Ectodermal cell (in vitro differentiated cells): ENCODE measurements at regions not wholly inside any gene's neighbourhood (a gene's known extent, or its start where the extent isn't known, plus 50 kb on each side); places are given as distances from the start of the nearest gene placed in this dataset.

ENCODE experiments used
- H3K27ac ChIP-seq: 2 replicates; pipeline ENCODE4 v1.7.0; 2013; ENCODE audit warnings: mild to moderate bottlenecking, low read depth, low read length; ENCODE audit not compliant: insufficient read depth, poor library complexity, severe bottlenecking
- H3K27me3 ChIP-seq: 2 replicates; pipeline ENCODE4 v1.7.0; 2013; ENCODE audit warnings: mild to moderate bottlenecking, low read length; ENCODE audit not compliant: insufficient read depth, control insufficient read depth, poor library complexity, severe bottlenecking
- H3K36me3 ChIP-seq: one replicate; pipeline ENCODE4 v1.7.0; 2013; ENCODE audit warnings: low read length; ENCODE audit not compliant: control insufficient read depth, insufficient read depth
- H3K4me1 ChIP-seq: one replicate; pipeline ENCODE4 v1.7.0; 2013; ENCODE audit warnings: low read length; ENCODE audit not compliant: control insufficient read depth, insufficient read depth
- H3K4me3 ChIP-seq: 2 replicates; pipeline ENCODE4 v1.7.0; 2013; ENCODE audit warnings: low read depth, low read length, control low read depth; ENCODE audit not compliant: insufficient read depth
- H3K9me3 ChIP-seq: 2 replicates; pipeline ENCODE4 v1.7.0; 2013; ENCODE audit warnings: mild to moderate bottlenecking, low read length, moderate library complexity; ENCODE audit not compliant: control insufficient read depth
- WGBS, 2 experiments: methylation state at CpG; one replicate each; pipeline ENCODE4 v1.1.7; 2013; ENCODE audit warnings: missing lambda C conversion rate in 2 of 2; 5-methylcytosine and 5-hydroxymethylcytosine counted together

DNA sequence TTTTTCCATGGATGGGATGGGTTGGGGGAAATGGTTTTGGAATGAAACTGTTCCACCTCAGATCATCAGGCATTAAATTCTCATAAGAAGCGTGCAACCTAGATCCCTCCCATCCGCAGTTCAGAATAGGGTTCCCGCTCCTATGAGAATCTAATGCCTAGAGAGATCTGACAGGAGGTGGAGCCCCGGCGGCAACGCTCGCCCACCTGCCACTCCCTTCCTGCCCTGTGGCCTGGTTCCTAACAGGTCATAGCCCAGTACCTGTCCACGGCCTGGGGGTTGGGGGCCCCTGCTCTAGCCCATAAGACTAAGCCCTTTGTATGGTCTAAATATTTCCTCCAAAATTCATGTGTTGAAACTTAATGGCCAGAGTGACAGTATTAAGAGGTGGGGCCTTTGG, 92.3 kb upstream of the SALL4 start:
- H3K27me3 ChIP-seq = no peaks in the 10 kb centered on the region
- H3K4me1 ChIP-seq = peaks cover 8% of the 10 kb centered on the region
- no peak overlapping the region for H3K27ac ChIP-seq
- WGBS, 2 experiments = 86 to 89% methylated on average over 8 of the region's 8 CpGs
- no peaks in the 10 kb centered on the region for H3K9me3 ChIP-seq
- H3K36me3 ChIP-seq = no peaks in the 10 kb centered on the region
- H3K4me3 ChIP-seq = no peak overlapping the region

DNA sequence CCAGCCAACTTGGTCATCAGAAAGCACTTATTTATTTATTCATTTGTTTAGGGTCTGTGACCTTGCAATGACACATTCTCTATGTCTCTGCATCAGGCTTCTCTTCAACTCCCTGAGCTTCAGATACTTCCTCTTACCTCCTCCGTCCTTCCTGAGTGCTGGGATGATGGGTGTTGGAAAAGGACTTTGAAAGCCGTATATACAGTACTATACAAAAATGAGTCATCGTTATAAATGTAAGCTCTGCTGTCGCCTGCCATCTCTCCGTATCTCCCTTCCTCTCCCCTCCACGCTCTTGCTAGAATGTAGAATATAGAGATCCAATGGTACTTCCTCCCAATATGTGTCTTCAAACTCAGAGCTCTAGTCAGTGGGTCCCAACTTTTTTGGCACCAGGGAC, 91.9 kb upstream of the SALL4 start:
- no peak overlapping the region for H3K27ac ChIP-seq
- no peak overlapping the region for H3K4me3 ChIP-seq
- no peaks in the 10 kb centered on the region for H3K36me3 ChIP-seq
- H3K27me3 ChIP-seq = no peaks in the 10 kb centered on the region
- WGBS, 2 experiments = 94 to 100% methylated on average over 4 to 6 of the region's 6 CpGs
- H3K4me1 ChIP-seq = peaks cover 13% of the 10 kb centered on the region
- H3K9me3 ChIP-seq = no peaks in the 10 kb centered on the region

GRCh38 chr20:51893723-51894122, 91.4 kb upstream of the SALL4 start:
- Histone ChIP-seq H3K27ac (no peak overlapping the region), H3K4me1 (peaks cover 13% of the 10 kb centered on the region), H3K4me3 (no peak overlapping the region), H3K36me3 (no peaks in the 10 kb centered on the region), H3K27me3 (no peaks in the 10 kb centered on the region), H3K9me3 (no peaks in the 10 kb centered on the region)
- 88 to 95% methylated on average over 7 of the region's 7 CpGs for WGBS, 2 experiments

DNA sequence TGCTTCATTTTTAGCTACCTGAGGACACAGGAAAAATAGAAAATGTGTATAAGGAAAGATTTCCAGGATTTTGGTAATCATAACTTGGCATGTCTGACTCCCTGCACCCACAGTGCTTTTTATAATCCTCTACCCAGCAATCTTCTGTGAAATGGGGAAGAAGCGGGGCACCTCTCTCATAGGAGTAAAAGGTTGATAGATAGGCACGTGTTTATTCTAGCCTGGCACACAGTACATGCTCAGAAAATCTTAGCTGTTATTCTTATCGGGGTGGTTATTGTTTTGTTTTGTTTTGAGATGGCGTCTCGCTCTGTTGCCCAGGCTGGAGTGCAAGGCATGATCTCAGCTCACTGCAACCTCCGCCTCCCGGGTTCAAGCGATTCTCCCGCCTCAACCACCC, 87.7 kb upstream of the SALL4 start:
- 93 to 95% methylated on average over 9 of the region's 9 CpGs for WGBS, 2 experiments
- Histone ChIP-seq H3K27ac (no peak overlapping the region), H3K4me3 (no peak overlapping the region)

DNA sequence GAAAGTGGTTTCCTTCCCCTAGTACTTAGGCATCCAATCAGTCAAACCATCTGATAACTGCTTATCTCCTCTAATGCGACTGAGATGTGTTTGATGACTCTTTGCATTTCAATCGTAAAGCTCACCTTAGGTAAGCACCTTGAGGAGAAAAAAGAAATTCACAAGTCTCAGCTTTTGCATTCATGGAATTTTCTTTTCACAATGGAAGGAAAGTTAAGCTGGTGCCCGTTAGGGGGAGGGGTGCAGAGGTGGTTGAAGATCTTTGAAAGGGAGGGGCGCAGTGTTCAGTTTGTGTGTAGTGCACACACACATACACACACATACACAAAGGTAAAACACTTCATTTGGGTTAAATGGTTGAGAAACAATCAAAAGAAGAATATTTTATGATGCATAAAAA, 87.1 kb upstream of the SALL4 start:
- H3K27me3 ChIP-seq = no peaks in the 10 kb centered on the region
- no peaks in the 10 kb centered on the region for H3K9me3 ChIP-seq
- 41 to 48% methylated on average over 3 of the region's 4 CpGs for WGBS, 2 experiments
- peaks cover 23% of the 10 kb centered on the region for H3K4me1 ChIP-seq
- no peak overlapping the region for H3K4me3 ChIP-seq
- H3K36me3 ChIP-seq = no peaks in the 10 kb centered on the region
- H3K27ac ChIP-seq = no peak overlapping the region

More for the DNA sequence above, 87.7 kb upstream of the SALL4 start:
- no peaks in the 10 kb centered on the region for H3K27me3 ChIP-seq
- H3K9me3 ChIP-seq = no peaks in the 10 kb centered on the region
- H3K36me3 ChIP-seq = no peaks in the 10 kb centered on the region
- H3K4me1 ChIP-seq = peaks cover 27% of the 10 kb centered on the region

DNA sequence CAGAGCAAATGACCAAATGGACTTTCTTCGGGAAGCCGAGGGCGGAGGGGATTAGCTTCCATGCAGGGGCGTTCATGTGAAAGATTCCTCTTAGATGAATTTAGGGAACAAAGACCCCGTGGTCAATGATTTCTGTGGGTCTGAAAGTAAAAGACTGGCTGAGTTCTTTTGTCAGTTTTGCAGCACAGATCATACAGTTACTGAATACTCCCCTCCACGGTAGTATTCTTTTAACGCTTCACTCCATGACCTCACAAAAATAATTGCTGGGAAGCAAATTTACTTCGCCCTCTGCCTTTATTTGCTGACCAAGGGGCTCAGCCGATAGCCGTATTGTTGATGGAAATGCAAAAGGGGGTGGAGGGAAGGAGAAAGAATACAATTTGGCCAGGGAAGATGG, 86.0 kb upstream of the SALL4 start:
- Histone ChIP-seq H3K36me3 (no peaks in the 10 kb centered on the region), H3K4me3 (no peak overlapping the region), H3K27me3 (no peaks in the 10 kb centered on the region), H3K9me3 (no peaks in the 10 kb centered on the region), H3K4me1 (peaks cover 23% of the 10 kb centered on the region), H3K27ac (peak overlapping the region; percentile 82)
- WGBS, 2 experiments = 41 to 51% methylated on average over 10 of the region's 10 CpGs

DNA sequence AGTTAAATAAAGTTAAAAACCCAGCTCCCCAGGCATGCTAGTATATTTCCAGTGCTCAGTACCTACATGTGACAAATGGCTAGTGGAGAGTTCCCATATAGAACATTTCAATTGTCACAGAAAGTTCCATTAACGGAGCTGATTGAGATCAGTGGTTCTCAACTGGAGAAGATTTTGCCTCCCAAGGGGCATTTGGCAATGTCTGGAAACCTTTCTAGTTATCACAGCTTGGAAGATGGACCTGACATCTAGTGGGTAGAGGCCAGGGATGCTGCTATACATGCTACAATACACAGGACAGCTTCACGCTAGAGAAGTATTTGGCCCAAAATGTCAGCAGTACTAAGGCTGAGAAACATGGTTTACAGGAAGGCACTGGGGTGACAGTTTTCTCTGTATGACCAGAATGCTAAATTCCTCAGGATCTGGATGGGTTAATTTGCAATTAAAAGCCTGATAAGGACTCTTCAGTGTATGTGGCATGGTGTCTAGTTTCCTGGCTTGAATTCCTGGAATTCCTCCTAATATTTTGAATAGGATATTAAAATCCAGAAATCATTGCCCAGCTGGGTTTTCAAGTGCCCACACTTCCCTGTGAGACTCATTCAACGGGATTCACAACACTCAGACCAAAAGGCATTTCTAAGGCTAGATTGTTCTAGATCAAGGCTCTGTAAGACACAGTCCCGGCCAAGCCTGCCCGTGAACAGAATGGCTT, 84.7 kb upstream of the SALL4 start:
- WGBS, 2 experiments = 89% methylated on average over 5 of the region's 5 CpGs
- peaks cover 23% of the 10 kb centered on the region for H3K4me1 ChIP-seq
- no peaks in the 10 kb centered on the region for H3K27me3 ChIP-seq
- H3K27ac ChIP-seq = no peak overlapping the region
- no peak overlapping the region for H3K4me3 ChIP-seq
- no peaks in the 10 kb centered on the region for H3K9me3 ChIP-seq
- H3K36me3 ChIP-seq = no peaks in the 10 kb centered on the region

- no peaks in the 10 kb centered on the region for H3K9me3 ChIP-seq
- no peaks in the 10 kb centered on the region for H3K36me3 ChIP-seq
- no peak overlapping the region for H3K27ac ChIP-seq
- peaks cover 23% of the 10 kb centered on the region for H3K4me1 ChIP-seq
- no peaks in the 10 kb centered on the region for H3K27me3 ChIP-seq
- no peak overlapping the region for H3K4me3 ChIP-seq
- WGBS, 2 experiments = 94 to 100% methylated on average over 2 of the region's 2 CpGs
Observed at GRCh38 chr20:51886341-51886740, 84.0 kb upstream of the SALL4 start.

- no peak overlapping the region for H3K4me3 ChIP-seq
- H3K4me1 ChIP-seq = peaks cover 19% of the 10 kb centered on the region
- H3K27me3 ChIP-seq = no peaks in the 10 kb centered on the region
- H3K36me3 ChIP-seq = no peaks in the 10 kb centered on the region
- no peak overlapping the region for H3K27ac ChIP-seq
- WGBS, 2 experiments = 90 to 95% methylated on average over 5 of the region's 5 CpGs
- H3K9me3 ChIP-seq = no peaks in the 10 kb centered on the region
Observed at GRCh38 chr20:51884561-51884960, 82.2 kb upstream of the SALL4 start.

GRCh38 chr20:51880188-51880587, 77.9 kb upstream of the SALL4 start:
- H3K27me3 ChIP-seq = no peaks in the 10 kb centered on the region
- H3K27ac ChIP-seq = no peak overlapping the region
- H3K36me3 ChIP-seq = no peaks in the 10 kb centered on the region
- no peak overlapping the region for H3K4me3 ChIP-seq
- WGBS, 2 experiments = 94 to 97% methylated on average over 4 of the region's 4 CpGs
- no peaks in the 10 kb centered on the region for H3K9me3 ChIP-seq
- H3K4me1 ChIP-seq = no peaks in the 10 kb centered on the region
